ENCODE measurements at regions not wholly inside any gene's neighbourhood (a gene's known extent, or its start where the extent isn't known, plus 50 kb on each side); places are given as distances from the start of the nearest gene placed in this dataset.

DNA sequence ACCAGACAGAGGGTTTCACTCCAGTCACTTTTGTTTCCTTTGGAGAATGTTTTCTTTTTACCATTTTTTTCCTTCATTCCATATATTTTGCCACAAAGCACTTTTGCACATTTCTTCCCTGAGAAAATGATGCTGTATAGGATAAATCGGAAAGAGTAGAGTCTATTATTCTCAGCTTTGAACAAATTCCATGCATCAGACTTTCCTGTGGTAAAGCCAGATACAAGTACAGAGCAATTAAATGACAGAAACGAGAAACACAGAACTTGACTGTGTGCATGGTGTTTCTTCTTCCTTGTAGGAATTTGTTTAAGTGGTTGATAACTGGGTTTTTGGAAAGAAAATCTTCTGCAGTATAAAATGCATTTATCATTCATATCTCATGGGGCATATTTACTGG is 107.4 kb upstream of the CSNK1A1L start:
- TF ChIP-seq, protein P1, sequence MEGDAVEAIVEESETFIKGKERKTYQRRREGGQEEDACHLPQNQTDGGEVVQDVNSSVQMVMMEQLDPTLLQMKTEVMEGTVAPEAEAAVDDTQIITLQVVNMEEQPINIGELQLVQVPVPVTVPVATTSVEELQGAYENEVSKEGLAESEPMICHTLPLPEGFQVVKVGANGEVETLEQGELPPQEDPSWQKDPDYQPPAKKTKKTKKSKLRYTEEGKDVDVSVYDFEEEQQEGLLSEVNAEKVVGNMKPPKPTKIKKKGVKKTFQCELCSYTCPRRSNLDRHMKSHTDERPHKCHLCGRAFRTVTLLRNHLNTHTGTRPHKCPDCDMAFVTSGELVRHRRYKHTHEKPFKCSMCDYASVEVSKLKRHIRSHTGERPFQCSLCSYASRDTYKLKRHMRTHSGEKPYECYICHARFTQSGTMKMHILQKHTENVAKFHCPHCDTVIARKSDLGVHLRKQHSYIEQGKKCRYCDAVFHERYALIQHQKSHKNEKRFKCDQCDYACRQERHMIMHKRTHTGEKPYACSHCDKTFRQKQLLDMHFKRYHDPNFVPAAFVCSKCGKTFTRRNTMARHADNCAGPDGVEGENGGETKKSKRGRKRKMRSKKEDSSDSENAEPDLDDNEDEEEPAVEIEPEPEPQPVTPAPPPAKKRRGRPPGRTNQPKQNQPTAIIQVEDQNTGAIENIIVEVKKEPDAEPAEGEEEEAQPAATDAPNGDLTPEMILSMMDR (IDR thresholded peaks at IDR 0.05): no peak
- no peak for TF ChIP-seq POLR2A (IDR thresholded peaks at IDR 0.05)
- TF ChIP-seq EP300 (IDR thresholded peaks at IDR 0.05; ENCODE audit: low read depth): no peak
- no peak for TF ChIP-seq POLR2AphosphoS5 (IDR thresholded peaks at IDR 0.05)
